Stimulated activated CD4-positive, alpha-beta T cell treated with anti-CD3 and anti-CD28 coated beads, Interleukin-12 subunit alpha, Interleukin-12 subunit beta, amount 100 ng/mL, for 4 hours (primary cell): ENCODE measurements at regions not wholly inside any gene's neighbourhood (a gene's known extent, or its start where the extent isn't known, plus 50 kb on each side); places are given as distances from the start of the nearest gene placed in this dataset.

Source experiments
- DNase-seq: peaks from one replicate; pipeline ENCODE4 v3.0.0-alpha.2; 2020

GRCh38 chr3:27945229-27945628 is 223.1 kb upstream of the EOMES start:
- no peak for DNase-seq

GRCh38 chr3:27960133-27960532 is 238.0 kb upstream of the EOMES start:
- no peak for DNase-seq

- DNase-seq: no peak
These were observed 241.4 kb upstream of the EOMES start for GRCh38 chr3:27963519-27963918.

GRCh38 chr3:27971600-27971999 is 249.5 kb upstream of the EOMES start:
- no peak for DNase-seq

- DNase-seq: no peak
These were observed 254.8 kb upstream of the EOMES start for GRCh38 chr3:27976933-27977332.

GRCh38 chr3:27978440-27978839 is 256.3 kb upstream of the EOMES start:
- DNase-seq: no peak

GRCh38 chr3:27985369-27986035 is 255.9 kb upstream of the CMC1 start:
- no peak for DNase-seq

GRCh38 chr3:27986234-27986879 is 255.1 kb upstream of the CMC1 start:
- no peak for DNase-seq

GRCh38 chr3:27990324-27990723 is 251.1 kb upstream of the CMC1 start:
- no peak for DNase-seq

GRCh38 chr3:27990837-27991236 is 250.6 kb upstream of the CMC1 start:
- DNase-seq: no peak

- no peak for DNase-seq
These were observed 248.4 kb upstream of the CMC1 start for GRCh38 chr3:27993051-27993450.

- no peak for DNase-seq
These were observed 240.8 kb upstream of the CMC1 start for GRCh38 chr3:28000608-28001007.

- DNase-seq: no peak
These were observed 233.2 kb upstream of the CMC1 start for GRCh38 chr3:28008235-28008634.

GRCh38 chr3:28012830-28013229 is 228.6 kb upstream of the CMC1 start:
- no peak for DNase-seq

GRCh38 chr3:28013864-28014473 is 227.4 kb upstream of the CMC1 start:
- no peak for DNase-seq

GRCh38 chr3:28018925-28019718 is 222.3 kb upstream of the CMC1 start:
- DNase-seq: no peak

- DNase-seq: no peak
These were observed 221.7 kb upstream of the CMC1 start for GRCh38 chr3:28019740-28020139.

- no peak for DNase-seq
These were observed 218.5 kb upstream of the CMC1 start for GRCh38 chr3:28022916-28023315.

- DNase-seq: no peak
These were observed 212.9 kb upstream of the CMC1 start for GRCh38 chr3:28028554-28028953.

GRCh38 chr3:28033059-28033784 is 208.2 kb upstream of the CMC1 start:
- DNase-seq: no peak

GRCh38 chr3:28036599-28037575 is 204.5 kb upstream of the CMC1 start:
- no peak for DNase-seq

- no peak for DNase-seq
These were observed 202.2 kb upstream of the CMC1 start for GRCh38 chr3:28039234-28039633.
